ENCODE measurements at regions not wholly inside any gene's neighbourhood (a gene's known extent, or its start where the extent isn't known, plus 50 kb on each side); places are given as distances from the start of the nearest gene placed in this dataset.
A peak's percentile ranks its signal among the peaks of the same experiment; 100 is the strongest.

DNA sequence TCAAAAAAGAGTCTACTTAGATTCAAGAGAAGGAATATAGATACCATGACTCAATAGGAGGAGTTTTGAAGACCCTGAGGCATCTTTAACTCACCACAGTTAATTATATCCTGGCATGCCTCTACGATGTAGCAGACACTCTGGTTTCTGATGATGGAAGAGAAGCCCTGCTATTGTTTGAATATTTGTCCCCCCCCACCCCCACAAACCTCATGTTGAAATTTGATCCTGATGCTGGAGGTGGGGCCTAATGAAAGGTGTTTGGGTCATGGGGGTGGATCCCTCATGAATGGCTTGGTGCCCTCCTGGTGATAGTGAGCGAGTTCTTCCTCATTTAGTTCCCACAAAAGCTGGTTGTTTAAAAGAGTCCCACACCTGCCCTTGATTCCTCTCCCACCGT lies 147.9 kb upstream of the TBCA start:
- peaks cover 0 to 8% of the 10 kb centered on the region in 2 donors for H3K36me3 Mint-ChIP-seq
- ATAC-seq (replicated peaks), result no peak
- DNase-seq, result no peak
- H3K27ac Mint-ChIP-seq, result no peak overlapping the region
- no peak overlapping the region for H3K4me3 Mint-ChIP-seq
- no peaks in the 10 kb centered on the region for H3K4me1 Mint-ChIP-seq
- H3K27me3 Mint-ChIP-seq, result peaks cover 27 to 32% of the 10 kb centered on the region in 2 donors
- H3K9me3 Mint-ChIP-seq, result peaks cover 3 to 11% of the 10 kb centered on the region in 2 donors

DNA sequence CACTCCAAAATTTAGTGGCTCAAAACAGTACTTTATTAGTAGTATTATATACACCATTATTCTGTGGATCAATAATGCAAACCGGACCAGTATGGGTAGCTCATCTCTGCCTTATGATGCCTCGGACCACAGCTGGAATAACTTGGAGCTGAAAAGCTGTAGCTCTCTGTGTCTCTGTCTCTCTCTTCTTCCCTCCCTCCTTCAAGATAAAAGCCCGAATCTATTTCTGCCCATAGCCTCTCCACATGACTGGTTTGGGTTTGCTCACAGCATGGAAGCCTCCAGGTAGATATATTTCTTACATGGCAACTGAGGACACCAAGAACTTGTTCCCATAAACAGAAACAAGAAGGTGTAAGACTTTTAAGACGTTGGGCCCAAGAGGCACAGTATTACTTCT lies 147.5 kb upstream of the TBCA start:
- Mint-ChIP-seq H3K27ac (no peak overlapping the region), H3K4me1 (no peaks in the 10 kb centered on the region), H3K9me3 (peaks cover 3 to 11% of the 10 kb centered on the region in 2 donors), H3K4me3 (no peak overlapping the region), H3K27me3 (peaks cover 24 to 32% of the 10 kb centered on the region in 2 donors), H3K36me3 (peaks cover 0 to 8% of the 10 kb centered on the region in 2 donors)
- ATAC-seq (replicated peaks) (no peak), DNase-seq (no peak)

DNA sequence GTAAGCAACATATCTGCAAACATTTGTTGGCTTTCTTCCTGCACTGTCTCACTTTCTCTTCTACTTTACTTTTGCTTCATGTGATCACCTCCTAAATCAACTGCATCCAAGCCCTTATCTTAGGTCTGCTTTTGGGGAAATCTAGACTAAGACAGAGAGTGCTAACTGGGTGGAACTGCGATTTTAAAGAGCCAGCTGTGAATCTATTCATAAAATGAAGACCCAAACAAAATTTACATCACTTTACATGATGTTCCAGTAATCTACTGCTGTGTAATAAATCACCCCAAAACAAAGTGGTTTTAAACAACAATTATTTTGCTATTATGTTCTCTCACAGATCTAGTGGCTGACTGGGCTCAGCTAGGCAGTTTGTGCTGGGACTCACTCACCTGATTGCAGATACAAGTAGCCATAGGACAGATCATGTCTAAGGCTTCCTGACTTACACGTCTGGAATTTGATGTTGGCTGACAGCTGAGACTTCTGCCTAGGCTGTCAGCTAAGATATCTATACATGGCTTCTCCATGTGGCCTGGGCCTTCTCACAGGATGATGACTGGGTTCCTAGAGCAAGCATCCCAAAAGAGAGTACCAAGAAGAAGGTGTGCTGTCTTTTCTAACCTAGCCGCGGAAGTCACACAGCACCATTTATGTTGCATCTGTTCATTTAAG lies 145.1 kb upstream of the TBCA start:
- no peaks in the 10 kb centered on the region for H3K4me1 Mint-ChIP-seq
- peaks cover 17 to 21% of the 10 kb centered on the region in 2 donors for H3K27me3 Mint-ChIP-seq
- H3K9me3 Mint-ChIP-seq, result peaks cover 3 to 7% of the 10 kb centered on the region in 2 donors
- H3K36me3 Mint-ChIP-seq, result peaks cover 0 to 8% of the 10 kb centered on the region in 2 donors
- DNase-seq (no peak), ATAC-seq (replicated peaks) (no peak)
- no peak overlapping the region for H3K27ac Mint-ChIP-seq
- no peak overlapping the region for H3K4me3 Mint-ChIP-seq

DNA sequence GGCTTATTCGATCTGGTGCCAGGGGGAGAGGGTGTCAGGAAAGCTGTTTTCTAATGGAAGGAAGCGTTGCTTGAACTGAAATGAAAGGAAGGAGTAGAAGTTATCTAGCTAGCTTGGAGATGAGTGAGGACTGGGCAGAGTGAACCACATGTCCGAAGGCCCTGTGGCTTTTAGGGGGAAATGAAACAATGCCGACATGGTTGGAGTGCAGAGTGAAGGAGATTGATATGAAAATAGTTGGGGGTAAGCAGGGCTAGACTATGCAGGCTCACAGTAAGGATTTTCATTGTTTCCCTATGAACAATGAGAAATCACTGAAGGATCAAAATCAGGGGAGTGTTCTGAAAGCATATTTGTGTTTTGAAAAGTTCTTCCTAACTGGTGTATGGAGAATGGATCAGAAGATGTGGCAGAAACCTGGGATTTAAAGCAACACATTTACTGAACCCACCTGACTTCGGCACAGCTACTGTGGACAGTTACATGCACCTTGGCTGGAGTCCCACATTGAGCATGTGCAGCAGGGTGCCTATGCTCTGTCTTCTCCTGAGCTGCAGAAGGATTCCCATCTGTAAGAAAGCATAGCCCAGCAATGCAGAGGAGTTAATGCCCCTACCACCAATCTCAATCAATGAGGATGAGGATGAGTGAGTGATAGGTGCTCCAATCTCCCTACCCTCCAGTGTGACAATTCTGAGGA lies 144.4 kb upstream of the TBCA start:
- Mint-ChIP-seq H3K36me3 (peaks cover 0 to 3% of the 10 kb centered on the region in 2 donors), H3K27ac (no peak overlapping the region), H3K9me3 (peaks cover under 1 to 1% of the 10 kb centered on the region in 2 donors), H3K4me1 (no peaks in the 10 kb centered on the region), H3K27me3 (peaks cover 13 to 15% of the 10 kb centered on the region in 2 donors), H3K4me3 (no peak overlapping the region)
- ATAC-seq (replicated peaks) (no peak), DNase-seq (no peak)

DNA sequence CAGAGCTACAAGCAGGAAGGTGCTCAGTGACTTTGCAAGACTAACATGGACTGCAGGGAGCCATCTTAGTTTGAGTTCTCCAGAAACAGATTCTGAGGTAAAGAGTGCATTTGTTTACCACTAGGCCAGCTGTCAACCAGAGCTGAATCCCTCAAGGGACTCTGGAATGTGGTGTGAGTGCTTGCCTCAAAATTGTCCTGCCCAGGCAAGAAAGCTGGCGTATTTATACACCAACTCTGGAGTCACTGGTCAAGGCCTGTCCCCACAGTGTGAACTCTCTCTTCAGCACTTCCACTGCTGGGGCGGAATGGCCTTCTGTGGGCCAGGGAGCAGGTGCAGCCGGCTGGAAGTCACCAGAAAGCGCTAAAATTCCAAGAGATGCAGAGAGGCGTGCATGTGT lies 139.2 kb upstream of the TBCA start:
- H3K4me3 Mint-ChIP-seq, result no peak overlapping the region
- peaks cover 0 to 2% of the 10 kb centered on the region in 2 donors for H3K9me3 Mint-ChIP-seq
- peaks cover 13 to 21% of the 10 kb centered on the region in 2 donors for H3K27me3 Mint-ChIP-seq
- DNase-seq, result no peak
- H3K4me1 Mint-ChIP-seq, result no peaks in the 10 kb centered on the region
- no peaks in the 10 kb centered on the region for H3K36me3 Mint-ChIP-seq
- ATAC-seq (replicated peaks), result no peak
- H3K27ac Mint-ChIP-seq, result no peak overlapping the region

DNA sequence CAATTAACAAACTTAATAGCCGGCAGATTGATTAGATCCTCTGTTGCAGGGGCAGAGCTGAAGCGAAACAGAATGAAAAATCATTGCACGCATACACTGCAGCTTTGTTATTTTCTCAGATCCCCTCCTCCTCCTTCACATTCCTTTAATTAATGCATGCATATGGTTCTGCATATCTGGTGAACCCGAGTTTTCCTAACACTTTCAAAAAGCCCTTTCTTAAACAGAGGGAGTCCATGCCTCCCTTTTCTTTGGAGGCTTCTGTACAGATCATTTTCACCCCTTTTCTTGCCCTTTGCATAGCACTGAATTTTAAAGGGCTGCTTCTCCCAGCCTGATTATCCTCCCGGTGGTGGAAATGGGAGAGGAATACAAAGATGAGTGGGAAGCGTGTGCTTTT lies 136.6 kb upstream of the TBCA start:
- peaks cover 0 to 2% of the 10 kb centered on the region in 2 donors for H3K9me3 Mint-ChIP-seq
- no peak overlapping the region for H3K27ac Mint-ChIP-seq
- no peaks in the 10 kb centered on the region for H3K4me1 Mint-ChIP-seq
- ATAC-seq (replicated peaks) (no peak), DNase-seq (no peak)
- no peak overlapping the region for H3K4me3 Mint-ChIP-seq
- no peaks in the 10 kb centered on the region for H3K36me3 Mint-ChIP-seq
- H3K27me3 Mint-ChIP-seq, result peaks cover 19 to 21% of the 10 kb centered on the region in 2 donors

DNA sequence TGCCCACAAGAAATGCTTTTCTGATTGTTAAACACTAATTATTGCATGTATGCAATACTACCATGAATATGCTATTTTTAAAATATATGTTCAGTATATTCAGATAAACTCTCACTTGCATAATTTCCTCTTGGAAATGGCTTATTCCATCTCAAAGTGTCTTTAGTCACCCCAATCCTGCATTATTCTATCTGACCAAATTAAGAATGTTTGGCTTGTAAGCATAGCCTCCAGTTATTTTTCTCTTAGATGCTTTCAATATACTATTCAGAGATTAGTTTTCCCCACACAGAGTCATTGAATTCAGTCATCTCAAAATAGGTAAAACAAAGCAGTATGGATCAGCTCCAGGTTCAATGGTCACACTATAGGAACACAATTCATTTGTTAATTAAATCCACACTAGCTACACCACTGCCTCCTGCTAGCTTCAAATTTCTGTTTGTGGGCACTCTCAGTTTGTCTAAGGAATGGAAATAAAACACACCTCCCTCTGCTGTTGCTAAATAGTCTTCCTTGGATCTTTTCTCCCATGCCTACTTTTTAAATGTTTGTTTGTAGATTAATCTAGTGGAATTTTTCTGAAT lies 134.6 kb upstream of the TBCA start:
- Mint-ChIP-seq H3K4me1 (no peaks in the 10 kb centered on the region), H3K27ac (no peak overlapping the region), H3K27me3 (peaks cover 19 to 27% of the 10 kb centered on the region in 2 donors), H3K4me3 (no peak overlapping the region), H3K36me3 (peaks cover 0 to 2% of the 10 kb centered on the region in 2 donors), H3K9me3 (peaks cover 0 to 2% of the 10 kb centered on the region in 2 donors)
- DNase-seq (no peak), ATAC-seq (replicated peaks) (no peak)

DNA sequence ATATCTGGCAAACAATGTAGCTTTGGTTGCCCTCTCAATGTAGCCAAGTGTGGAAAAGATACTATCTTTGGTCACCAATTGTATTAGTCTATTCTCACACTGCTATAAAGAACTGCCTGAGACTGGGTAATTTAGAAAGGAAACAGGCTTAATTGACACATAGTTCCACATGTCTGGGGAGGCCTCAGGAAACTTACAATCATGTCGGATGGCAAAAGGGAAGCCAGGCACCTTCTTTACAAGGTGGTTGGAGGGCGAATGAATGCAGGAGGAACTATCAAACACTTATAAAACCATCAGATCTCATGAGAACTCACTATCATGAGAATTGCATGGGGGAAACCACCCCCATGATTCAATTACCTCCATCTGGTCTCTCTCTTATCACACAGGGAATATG lies 133.1 kb upstream of the TBCA start:
- H3K27me3 Mint-ChIP-seq, result peaks cover 16 to 24% of the 10 kb centered on the region in 2 donors
- H3K27ac Mint-ChIP-seq, result no peak overlapping the region

DNA sequence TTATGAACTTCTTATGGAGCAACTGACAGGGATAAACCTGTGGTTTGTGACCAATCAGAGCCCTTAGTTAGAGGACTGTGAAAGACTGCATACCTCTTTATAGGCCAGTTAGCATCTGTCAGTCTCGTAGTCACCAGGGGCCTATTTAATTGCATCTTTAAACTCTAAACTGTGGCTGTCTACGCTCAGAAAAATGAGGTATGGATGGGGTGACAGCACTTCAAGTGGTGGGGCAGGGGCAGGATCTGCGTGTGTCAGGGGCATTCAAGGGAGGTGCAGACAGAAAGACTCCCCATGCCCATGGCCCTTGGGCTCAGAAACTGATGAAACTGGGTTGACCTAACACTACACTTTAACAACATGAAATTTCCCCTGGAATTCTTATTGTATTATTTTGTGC lies 132.6 kb upstream of the TBCA start:
- DNase-seq, result no peak
- no peak for ATAC-seq (replicated peaks)
- Mint-ChIP-seq H3K27me3 (peaks cover 12 to 28% of the 10 kb centered on the region in 2 donors), H3K9me3 (no peaks in the 10 kb centered on the region), H3K4me3 (no peak overlapping the region), H3K27ac (no peak overlapping the region), H3K36me3 (peaks cover 0 to 2% of the 10 kb centered on the region in 2 donors), H3K4me1 (no peaks in the 10 kb centered on the region)

More for the DNA sequence above, 133.1 kb upstream of the TBCA start:
- DNase-seq, result no peak
- no peak overlapping the region for H3K4me3 Mint-ChIP-seq
- no peaks in the 10 kb centered on the region for H3K4me1 Mint-ChIP-seq
- peaks cover 0 to 2% of the 10 kb centered on the region in 2 donors for H3K36me3 Mint-ChIP-seq
- peaks cover 0 to 2% of the 10 kb centered on the region in 2 donors for H3K9me3 Mint-ChIP-seq
- no peak for ATAC-seq (replicated peaks)

DNA sequence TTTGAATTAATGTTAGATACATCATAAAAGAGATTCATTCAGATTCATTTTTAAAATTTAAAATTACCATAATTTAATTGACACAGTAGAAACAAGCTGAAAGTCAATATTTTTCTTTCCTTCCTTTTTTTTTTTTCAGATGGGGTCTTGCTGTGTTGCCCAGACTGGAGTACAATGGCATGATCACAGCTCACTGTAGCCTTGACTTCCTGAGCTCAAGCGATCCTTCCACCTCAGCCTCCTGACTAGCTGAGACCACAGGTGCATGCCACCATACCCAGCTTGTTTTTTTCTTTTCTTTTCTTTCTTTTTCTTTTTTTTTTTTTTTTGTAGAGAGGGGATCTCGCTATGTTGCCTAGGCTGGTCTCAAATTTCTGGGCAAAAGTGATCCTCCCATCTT lies 131.6 kb upstream of the TBCA start:
- H3K4me1 Mint-ChIP-seq, result no peaks in the 10 kb centered on the region
- no peak for DNase-seq
- H3K27me3 Mint-ChIP-seq, result peaks cover 7 to 21% of the 10 kb centered on the region in 2 donors
- ATAC-seq (replicated peaks), result no peak
- no peaks in the 10 kb centered on the region for H3K9me3 Mint-ChIP-seq
- no peak overlapping the region for H3K4me3 Mint-ChIP-seq
- peaks cover 0 to 2% of the 10 kb centered on the region in 2 donors for H3K36me3 Mint-ChIP-seq
- H3K27ac Mint-ChIP-seq, result no peak overlapping the region

DNA sequence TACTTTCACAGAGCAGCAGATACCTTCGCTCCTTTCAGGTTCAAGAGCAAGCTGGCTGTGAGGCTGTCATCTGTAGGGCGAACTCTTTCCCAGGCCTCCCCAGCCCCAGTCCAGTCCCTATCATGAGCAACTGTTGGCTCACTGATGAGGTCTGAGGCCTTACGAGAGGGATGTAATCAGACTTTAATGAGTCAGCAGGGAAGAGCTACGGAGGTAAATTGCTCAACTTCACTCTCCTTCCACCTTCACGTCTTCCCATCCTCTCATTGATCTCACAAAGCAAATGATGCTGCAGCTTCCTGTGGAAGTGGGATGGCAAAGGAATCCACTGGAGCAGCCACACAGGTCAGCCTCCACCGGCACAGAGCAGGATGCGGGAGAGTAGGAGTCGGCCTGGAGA lies 130.7 kb upstream of the TBCA start:
- no peak for DNase-seq
- no peak for ATAC-seq (replicated peaks)
- H3K36me3 Mint-ChIP-seq, result peaks cover 0 to 2% of the 10 kb centered on the region in 2 donors
- no peaks in the 10 kb centered on the region for H3K9me3 Mint-ChIP-seq
- H3K27ac Mint-ChIP-seq, result peak overlapping the region; percentile 51
- H3K27me3 Mint-ChIP-seq, result peaks cover 7 to 15% of the 10 kb centered on the region in 2 donors
- no peaks in the 10 kb centered on the region for H3K4me1 Mint-ChIP-seq
- H3K4me3 Mint-ChIP-seq, result no peak overlapping the region

DNA sequence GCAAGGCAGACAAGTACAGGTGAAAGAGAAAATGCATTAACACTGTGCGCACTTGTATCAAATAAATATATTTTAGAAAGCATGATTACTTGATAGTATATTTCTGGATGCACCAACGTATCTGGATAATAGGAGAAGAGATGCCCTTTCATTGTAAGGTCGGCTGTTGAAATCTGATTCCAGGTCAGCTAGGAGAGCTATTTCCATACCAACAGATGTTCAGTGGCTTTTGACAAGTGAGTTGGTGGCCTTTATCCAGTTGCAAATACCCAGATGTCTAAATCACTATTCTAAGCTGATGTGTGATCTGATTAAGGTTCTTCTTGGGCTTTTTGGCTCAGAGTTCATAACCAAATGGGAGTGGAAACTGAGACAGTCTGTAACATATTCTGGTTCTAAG lies 128.2 kb upstream of the TBCA start:
- H3K36me3 Mint-ChIP-seq, result peaks cover 0 to 2% of the 10 kb centered on the region in 2 donors
- no peaks in the 10 kb centered on the region for H3K9me3 Mint-ChIP-seq
- H3K4me1 Mint-ChIP-seq, result no peaks in the 10 kb centered on the region
- ATAC-seq (replicated peaks), result no peak
- no peak overlapping the region for H3K4me3 Mint-ChIP-seq
- H3K27ac Mint-ChIP-seq, result no peak overlapping the region
- H3K27me3 Mint-ChIP-seq, result peaks cover 7 to 17% of the 10 kb centered on the region in 2 donors
- DNase-seq, result no peak

DNA sequence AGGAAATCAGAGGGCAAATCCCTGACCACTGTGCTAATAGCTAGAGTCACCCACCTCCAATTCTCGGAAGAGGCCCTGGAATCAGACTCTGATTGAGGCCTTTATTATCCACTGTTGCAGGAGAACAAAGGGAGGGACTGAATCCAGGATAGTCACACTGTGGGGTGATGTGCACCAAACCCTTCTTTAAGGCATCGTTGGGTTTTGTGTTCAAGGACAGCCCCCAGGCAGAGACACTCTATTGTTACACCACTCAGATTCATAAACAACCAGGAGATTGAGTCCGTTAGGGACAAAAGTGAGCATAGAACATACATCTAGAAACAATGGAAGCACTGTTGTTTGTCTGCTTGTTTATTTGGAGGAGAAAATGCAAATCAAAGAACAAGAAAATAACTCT lies 124.6 kb upstream of the TBCA start:
- Mint-ChIP-seq H3K27me3 (peaks cover 0 to 13% of the 10 kb centered on the region in 2 donors), H3K9me3 (no peaks in the 10 kb centered on the region), H3K27ac (no peak overlapping the region), H3K4me3 (no peak overlapping the region), H3K36me3 (no peaks in the 10 kb centered on the region), H3K4me1 (no peaks in the 10 kb centered on the region)
- ATAC-seq (replicated peaks) (no peak), DNase-seq (no peak)

DNA sequence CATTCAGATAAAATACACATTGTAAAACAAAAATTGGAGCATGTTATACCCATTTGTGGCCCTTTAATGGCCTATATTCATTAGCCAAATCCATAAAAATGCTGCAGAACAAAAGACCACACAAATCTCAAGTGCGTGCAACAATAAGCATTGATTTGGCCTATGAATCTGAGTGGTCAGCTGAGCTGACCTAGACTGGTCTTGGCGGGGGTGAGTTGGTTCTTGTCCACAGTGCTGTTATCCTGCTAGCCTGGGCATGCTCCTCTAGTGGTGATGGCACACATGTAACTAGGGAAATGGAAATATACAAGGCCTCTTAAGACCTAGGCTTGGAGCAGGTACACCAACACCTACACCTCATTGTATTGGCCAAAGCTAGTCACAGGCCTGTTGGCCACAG lies 122.2 kb upstream of the TBCA start:
- Mint-ChIP-seq H3K27me3 (peaks cover 0 to 8% of the 10 kb centered on the region in 2 donors), H3K4me3 (no peak overlapping the region), H3K27ac (no peak overlapping the region), H3K4me1 (no peaks in the 10 kb centered on the region), H3K9me3 (no peaks in the 10 kb centered on the region), H3K36me3 (no peaks in the 10 kb centered on the region)
- DNase-seq, result no peak
- ATAC-seq (replicated peaks), result no peak

DNA sequence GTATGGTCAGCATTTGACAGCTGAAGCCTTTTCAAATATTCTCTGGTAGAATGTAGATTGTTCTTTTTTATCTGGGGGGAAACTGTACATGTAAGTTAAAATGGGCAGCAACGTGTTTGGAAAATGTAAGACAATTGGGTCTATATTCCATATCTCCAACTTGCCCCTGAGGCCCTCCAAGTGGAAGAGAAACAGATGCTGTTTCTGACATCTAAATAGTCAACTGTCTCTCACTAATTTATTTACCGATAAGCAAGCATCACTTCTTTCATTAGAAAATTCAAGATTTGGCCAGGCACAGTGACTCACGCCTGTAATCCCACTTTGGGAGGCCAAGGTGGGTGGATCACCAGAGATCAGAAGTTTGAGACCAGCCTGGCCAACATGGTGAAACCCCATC lies 120.2 kb upstream of the TBCA start:
- no peaks in the 10 kb centered on the region for H3K9me3 Mint-ChIP-seq
- DNase-seq, result no peak
- no peaks in the 10 kb centered on the region for H3K4me1 Mint-ChIP-seq
- ATAC-seq (replicated peaks), result no peak
- no peaks in the 10 kb centered on the region for H3K36me3 Mint-ChIP-seq
- H3K4me3 Mint-ChIP-seq, result no peak overlapping the region
- H3K27ac Mint-ChIP-seq, result no peak overlapping the region
- H3K27me3 Mint-ChIP-seq, result peaks cover 8 to 9% of the 10 kb centered on the region in 2 donors

Data from stimulated activated naive B cell treated with anti-CD40 and anti-IgM and Interleukin-4, amounts not matched to agents 10 μg/mL and 1 μg/mL and 100 μg/mL, for 72 hours (primary cell).